PC-3 (cell line): ENCODE measurements at regions not wholly inside any gene's neighbourhood (a gene's known extent, or its start where the extent isn't known, plus 50 kb on each side); places are given as distances from the start of the nearest gene placed in this dataset.

Experiments used
- EZH2phosphoT487 ChIP-seq: fragments of 300-600 bp; sonication (generic); IDR thresholded peaks from 2 replicates; pipeline ENCODE4 v1.6.1; 2018; ENCODE audit warnings: mild to moderate bottlenecking, antibody characterized with exemption, low read length, borderline replicate concordance
- TF ChIP-seq, protein P1 (sequence below): fragments of 300-600 bp; sonication (generic); conservative IDR thresholded peaks from 2 replicates; pipeline ENCODE4 v1.5.1; 2017; ENCODE audit warnings: antibody characterized with exemption, low read depth, mild to moderate bottlenecking, low read length

DNA sequence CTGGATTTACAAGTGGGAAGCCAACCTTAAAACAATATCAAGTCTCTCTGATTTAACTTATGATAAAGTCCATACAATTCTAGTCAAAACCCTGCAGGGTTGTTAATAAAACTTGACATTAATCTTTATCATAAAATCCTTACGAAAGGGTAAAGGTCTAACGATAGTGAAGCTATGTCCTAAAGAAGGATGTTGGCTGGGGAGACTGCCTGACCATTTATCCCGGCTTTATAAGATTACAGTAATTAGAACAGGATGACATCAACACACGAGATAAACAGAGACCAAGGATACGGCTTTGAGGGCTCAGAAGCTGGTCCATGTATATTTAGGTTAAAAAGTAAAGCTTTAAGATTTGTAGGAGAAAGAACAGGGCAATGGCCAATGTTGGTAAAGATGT lies 189.0 kb upstream of the COPS8 start:
- TF ChIP-seq EZH2phosphoT487: no peak
- TF ChIP-seq, protein P1, sequence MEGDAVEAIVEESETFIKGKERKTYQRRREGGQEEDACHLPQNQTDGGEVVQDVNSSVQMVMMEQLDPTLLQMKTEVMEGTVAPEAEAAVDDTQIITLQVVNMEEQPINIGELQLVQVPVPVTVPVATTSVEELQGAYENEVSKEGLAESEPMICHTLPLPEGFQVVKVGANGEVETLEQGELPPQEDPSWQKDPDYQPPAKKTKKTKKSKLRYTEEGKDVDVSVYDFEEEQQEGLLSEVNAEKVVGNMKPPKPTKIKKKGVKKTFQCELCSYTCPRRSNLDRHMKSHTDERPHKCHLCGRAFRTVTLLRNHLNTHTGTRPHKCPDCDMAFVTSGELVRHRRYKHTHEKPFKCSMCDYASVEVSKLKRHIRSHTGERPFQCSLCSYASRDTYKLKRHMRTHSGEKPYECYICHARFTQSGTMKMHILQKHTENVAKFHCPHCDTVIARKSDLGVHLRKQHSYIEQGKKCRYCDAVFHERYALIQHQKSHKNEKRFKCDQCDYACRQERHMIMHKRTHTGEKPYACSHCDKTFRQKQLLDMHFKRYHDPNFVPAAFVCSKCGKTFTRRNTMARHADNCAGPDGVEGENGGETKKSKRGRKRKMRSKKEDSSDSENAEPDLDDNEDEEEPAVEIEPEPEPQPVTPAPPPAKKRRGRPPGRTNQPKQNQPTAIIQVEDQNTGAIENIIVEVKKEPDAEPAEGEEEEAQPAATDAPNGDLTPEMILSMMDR: no peak
